Mammary epithelial cell (primary cell): ENCODE measurements at regions not wholly inside any gene's neighbourhood (a gene's known extent, or its start where the extent isn't known, plus 50 kb on each side); places are given as distances from the start of the nearest gene placed in this dataset.

ENCODE experiments used
- EZH2 ChIP-seq: IDR thresholded peaks from 2 replicates; pipeline ENCODE4 v1.6.1; 2012; ENCODE audit warnings: low read length, inconsistent platforms, borderline replicate concordance
- TF ChIP-seq, protein P1 (sequence below), 2 donors: IDR thresholded peaks in 1 of 2; conservative IDR thresholded peaks in 1 of 2; 2 replicates each; pipeline ENCODE4 v1.5.1; 2011 to 2012; ENCODE audit warnings: inconsistent platforms in 2 of 2, low read length in 2 of 2, mild to moderate bottlenecking in 2 of 2, control low read depth in 1 of 2, low read depth in 1 of 2; ENCODE audit not compliant: insufficient read depth in 1 of 2; ENCODE audit errors: extremely low read depth in 1 of 2

DNA sequence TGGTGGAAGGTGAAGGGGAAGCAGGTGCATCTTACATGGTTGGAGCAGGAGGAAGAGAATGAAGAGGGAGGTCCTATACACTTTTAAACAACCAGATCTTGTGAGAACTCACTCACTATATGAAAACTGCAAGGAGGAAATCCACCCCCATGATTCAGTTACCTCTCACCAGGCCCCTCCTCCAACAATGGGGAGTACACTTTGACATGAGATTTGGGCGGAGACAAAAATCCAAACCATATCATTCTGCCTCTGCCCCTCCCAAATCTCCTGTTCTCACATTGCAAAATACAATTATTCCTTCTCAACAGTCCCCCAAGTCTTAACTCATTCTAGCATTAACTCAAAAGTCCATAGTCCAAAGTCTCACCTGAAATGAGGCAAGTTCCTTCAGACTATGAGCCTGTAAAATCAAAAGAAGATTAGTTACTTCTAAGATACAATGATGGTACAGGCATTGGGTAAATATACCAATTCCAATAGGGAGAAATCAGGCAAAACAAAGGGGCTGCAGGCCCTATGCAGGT is 60.5 kb downstream of the EDN1 start:
- TF ChIP-seq, protein P1, sequence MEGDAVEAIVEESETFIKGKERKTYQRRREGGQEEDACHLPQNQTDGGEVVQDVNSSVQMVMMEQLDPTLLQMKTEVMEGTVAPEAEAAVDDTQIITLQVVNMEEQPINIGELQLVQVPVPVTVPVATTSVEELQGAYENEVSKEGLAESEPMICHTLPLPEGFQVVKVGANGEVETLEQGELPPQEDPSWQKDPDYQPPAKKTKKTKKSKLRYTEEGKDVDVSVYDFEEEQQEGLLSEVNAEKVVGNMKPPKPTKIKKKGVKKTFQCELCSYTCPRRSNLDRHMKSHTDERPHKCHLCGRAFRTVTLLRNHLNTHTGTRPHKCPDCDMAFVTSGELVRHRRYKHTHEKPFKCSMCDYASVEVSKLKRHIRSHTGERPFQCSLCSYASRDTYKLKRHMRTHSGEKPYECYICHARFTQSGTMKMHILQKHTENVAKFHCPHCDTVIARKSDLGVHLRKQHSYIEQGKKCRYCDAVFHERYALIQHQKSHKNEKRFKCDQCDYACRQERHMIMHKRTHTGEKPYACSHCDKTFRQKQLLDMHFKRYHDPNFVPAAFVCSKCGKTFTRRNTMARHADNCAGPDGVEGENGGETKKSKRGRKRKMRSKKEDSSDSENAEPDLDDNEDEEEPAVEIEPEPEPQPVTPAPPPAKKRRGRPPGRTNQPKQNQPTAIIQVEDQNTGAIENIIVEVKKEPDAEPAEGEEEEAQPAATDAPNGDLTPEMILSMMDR (conservative IDR thresholded peaks at IDR 0.05 in 1 of 2, IDR thresholded peaks at IDR 0.05 in 1 of 2; ENCODE audit: extremely low read depth in 1 of 2, insufficient read depth in 1 of 2, low read depth in 1 of 2, low read length in 2 of 2) = no peak
- TF ChIP-seq EZH2 = no peak
